NCI-H2029 treated with DMSO at 0.1 percent for 48 hours (cell line): ENCODE measurements at regions not wholly inside any gene's neighbourhood (a gene's known extent, or its start where the extent isn't known, plus 50 kb on each side); places are given as distances from the start of the nearest gene placed in this dataset.

ENCODE experiments used
- DNase-seq: peaks from one replicate; lab custom pipeline; 2025; lab: John Stamatoyannopoulos, UW

GRCh38 chr4:180148737-180149136 lies 2094.5 kb upstream of the TENM3 start:
- DNase-seq = no peak

GRCh38 chr4:180150818-180151217 lies 2092.4 kb upstream of the TENM3 start:
- DNase-seq = no peak

GRCh38 chr4:180152831-180153230 lies 2090.4 kb upstream of the TENM3 start:
- DNase-seq = no peak

DNA sequence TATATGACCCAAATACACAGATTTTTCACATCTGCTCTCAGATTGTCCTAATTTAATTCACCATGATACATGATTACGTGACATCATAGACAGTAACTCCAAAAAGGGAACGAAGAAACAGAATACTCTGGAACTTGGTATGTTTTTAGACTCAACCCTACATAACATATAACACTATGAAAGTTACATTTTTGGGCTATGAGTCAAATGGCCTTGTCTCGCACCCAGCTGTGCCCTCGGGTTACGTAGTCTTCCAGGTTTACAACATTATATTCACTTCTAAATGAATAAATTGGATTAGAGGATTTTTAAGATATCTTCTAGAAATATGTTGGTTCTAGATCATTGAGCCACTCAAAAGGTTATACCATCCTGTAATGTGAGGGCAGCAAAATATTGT lies 2089.6 kb upstream of the TENM3 start:
- DNase-seq = no peak

GRCh38 chr4:180156684-180157083 lies 2086.5 kb upstream of the TENM3 start:
- DNase-seq = no peak

DNA sequence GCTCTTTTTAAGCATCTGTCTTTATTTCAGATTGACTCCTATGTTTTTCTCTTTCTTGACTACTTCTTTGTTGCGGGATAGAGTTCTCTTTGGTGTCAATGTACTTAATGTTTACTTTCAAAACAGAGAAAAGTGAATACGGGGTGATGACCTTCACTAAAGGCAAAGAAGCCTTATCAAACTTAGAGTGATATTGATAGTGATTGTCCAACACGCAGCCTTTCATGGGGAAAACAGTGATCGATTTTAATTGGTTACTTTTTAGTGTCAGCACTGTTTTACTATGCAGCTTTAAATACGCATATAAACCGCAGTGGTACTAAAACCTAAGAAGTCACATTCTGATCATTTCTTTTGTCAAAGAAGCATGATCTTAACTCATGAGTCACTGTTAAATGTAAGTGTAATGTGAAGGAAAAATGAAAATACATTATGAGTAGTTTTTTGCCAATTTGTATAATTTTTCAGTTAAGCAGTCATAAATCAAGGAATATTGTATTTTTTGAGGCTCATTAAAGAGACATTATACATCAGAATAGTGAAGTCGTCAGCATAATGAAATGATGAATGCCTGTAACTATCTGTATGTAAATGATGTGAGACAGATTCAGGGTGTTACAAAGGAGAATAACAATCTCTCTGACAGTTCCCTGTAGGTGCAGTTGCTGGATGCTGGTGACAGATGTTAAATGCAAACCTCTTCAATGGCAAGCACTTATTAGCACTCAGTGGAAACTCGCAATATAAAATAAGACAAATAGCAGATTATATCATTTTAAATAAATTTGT lies 2082.8 kb upstream of the TENM3 start:
- DNase-seq = no peak

DNA sequence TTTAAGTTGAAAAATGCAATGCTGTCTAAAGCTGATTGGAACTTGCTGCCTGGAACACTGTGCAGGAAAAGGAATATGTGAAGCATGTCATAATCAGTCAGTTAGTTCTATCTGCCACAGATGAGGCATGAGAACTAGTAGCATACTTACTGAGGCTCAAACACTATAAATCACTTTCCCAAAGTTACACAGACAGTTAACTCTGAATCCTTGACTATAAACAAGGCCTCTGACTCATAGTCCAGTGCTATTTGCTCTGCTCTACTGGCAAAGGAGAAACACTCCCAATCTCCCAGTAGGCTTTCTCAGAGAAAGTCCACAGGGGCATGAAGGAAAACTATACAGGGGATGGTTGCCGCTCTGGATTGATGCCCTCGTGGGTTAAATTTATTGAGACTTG lies 2078.4 kb upstream of the TENM3 start:
- DNase-seq = no peak

- DNase-seq = no peak
Observed at GRCh38 chr4:180169394-180169793, 2073.8 kb upstream of the TENM3 start.

- DNase-seq = no peak
Observed at GRCh38 chr4:180169966-180170365, 2073.2 kb upstream of the TENM3 start.

GRCh38 chr4:180179146-180179545 lies 2064.1 kb upstream of the TENM3 start:
- no peak for DNase-seq

DNA sequence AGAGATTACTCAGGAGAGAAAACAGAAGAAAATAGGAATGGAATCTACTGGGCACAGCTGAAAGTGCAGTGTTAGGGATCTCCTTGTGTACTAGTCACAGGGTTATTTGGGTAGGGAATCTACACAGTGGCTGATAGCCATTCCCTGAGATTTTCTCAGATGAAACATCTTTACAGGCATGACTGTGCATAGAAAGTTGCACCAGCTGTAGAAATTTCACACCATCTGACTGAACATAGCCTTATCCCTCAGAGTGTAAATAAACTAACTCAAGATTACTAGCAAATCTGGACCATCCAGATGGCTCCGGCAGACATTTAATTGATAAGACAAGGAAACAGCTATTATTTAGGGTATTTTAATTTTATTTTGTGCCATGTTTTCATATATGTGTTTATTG lies 2053.5 kb upstream of the TENM3 start:
- no peak for DNase-seq

DNA sequence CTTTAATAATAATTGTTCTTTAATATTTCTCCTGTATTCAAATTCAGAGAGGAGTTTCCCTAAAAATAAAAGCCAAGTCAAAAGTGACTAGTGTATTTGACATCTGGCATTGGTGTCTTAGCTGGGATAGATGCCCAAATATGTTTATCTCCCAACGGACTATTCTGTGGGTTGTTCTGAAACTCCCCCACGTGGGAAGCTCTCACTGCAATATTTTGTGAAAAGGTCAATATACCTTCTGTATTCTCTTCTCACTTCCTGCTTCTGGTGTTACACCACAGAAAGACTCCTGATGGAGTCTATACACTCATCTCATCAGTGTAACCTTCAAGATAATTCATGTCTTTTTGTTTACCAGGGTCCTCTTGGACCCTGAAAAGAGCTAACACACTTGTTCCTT lies 2052.8 kb upstream of the TENM3 start:
- no peak for DNase-seq

DNA sequence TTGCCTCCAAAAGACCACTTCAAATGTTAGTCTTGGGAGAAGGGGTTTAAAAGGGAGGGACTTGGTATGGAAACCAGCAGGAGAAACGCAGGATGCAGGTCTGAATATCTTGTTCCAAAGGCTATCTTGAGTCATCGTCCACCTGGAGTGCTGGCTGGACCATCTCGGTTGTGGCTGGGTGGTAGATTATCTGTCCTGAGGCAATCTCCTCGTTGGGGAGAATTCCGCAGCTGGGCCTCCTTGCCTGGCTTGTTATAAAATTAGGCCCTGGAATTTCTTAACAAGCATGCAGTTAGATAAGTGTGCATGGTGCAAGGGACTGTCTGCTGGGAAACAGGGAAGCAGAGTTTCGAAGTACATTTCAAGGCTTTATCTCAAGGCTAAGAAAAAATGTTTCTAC lies 2045.7 kb upstream of the TENM3 start:
- no peak for DNase-seq

GRCh38 chr4:180203349-180203748 lies 2039.9 kb upstream of the TENM3 start:
- DNase-seq = no peak

DNA sequence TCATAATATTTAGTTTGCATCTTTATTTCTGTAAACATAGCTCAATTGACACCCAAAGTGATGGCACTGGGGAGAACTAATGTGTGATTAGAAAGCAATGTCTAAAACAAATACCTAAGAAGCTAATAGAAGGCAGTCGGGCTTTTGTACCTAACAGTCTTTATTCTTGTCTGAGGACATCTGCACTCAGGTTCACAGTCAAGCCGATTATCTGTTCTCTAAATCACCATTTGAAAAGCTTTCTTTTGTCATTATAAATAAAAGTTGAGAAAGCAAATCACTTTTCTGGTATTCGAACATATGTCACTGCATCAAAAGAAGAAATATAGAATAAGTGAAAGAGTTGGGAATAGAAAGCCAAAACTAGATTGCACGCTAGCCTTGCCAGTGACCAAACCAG lies 2037.9 kb upstream of the TENM3 start:
- DNase-seq = no peak

GRCh38 chr4:180207921-180208320 lies 2035.3 kb upstream of the TENM3 start:
- DNase-seq = no peak

GRCh38 chr4:180217070-180217469 lies 2026.1 kb upstream of the TENM3 start:
- DNase-seq = no peak

GRCh38 chr4:180219080-180219479 lies 2024.1 kb upstream of the TENM3 start:
- no peak for DNase-seq

- no peak for DNase-seq
Observed at GRCh38 chr4:180225977-180226376, 2017.2 kb upstream of the TENM3 start.

GRCh38 chr4:180234730-180235129 lies 2008.5 kb upstream of the TENM3 start:
- DNase-seq = no peak

DNA sequence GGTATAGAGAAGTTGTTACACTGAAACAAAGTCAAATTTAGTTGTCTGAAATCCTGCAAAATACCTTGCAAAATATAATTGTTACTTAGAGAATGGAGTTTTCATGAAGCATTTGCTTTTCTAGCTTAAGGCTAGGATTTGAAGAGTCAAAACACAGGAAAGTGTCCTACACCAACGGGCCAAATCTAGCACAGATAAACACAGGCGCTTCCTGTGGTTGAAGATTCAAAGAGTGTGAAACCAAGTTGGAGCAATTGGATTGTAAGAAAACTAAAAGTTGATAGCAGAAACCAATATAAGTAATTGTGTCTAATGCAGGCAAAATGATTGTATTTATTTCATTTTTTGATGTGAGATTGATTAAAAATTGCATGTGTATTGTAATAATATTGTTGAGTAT lies 2002.5 kb upstream of the TENM3 start:
- DNase-seq = no peak

DNA sequence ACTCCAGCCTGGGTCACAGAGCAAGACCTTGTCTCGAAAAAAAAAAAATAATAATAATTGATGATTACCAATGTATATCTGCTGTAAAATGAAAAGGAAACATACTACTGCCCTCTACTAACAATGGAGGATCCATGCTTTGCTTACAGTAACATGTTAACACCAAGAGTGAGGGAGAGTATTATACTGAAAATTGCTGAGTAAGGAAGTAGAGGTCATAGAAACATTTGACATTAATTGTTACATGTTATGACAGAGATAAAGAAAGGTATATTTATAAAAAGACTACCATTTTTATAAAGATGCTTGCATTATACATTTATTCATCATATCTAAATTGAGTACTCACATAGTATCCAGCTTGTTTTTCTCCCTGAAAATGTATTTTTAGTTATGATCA lies 1989.8 kb upstream of the TENM3 start:
- DNase-seq = no peak

- no peak for DNase-seq
Observed at GRCh38 chr4:180261346-180261745, 1981.9 kb upstream of the TENM3 start.

GRCh38 chr4:180280076-180280475 lies 1963.1 kb upstream of the TENM3 start:
- DNase-seq = no peak
